Hepatocyte (in vitro differentiated cells): ENCODE measurements at regions not wholly inside any gene's neighbourhood (a gene's known extent, or its start where the extent isn't known, plus 50 kb on each side); places are given as distances from the start of the nearest gene placed in this dataset.

ENCODE experiments used
- DNase-seq: peaks from one replicate; pipeline ENCODE4 v3.0.0-alpha.2; 2016; ENCODE audit warnings: low spot score
- H2AFZ ChIP-seq: fragments of 200-600 bp; sonication (generic); 2 replicates; pipeline ENCODE4 v1.6.0; 2016; ENCODE audit warnings: antibody characterized with exemption, mild to moderate bottlenecking
- H3K27ac ChIP-seq: fragments of 200-600 bp; sonication (generic); 2 replicates; pipeline ENCODE4 v1.5.1; 2016; ENCODE audit warnings: mild to moderate bottlenecking
- H3K27me3 ChIP-seq: fragments of 200-600 bp; sonication (generic); 2 replicates; pipeline ENCODE4 v1.6.1; 2016
- H3K36me3 ChIP-seq: fragments of 200-600 bp; sonication (generic); replicated peaks from 2 replicates; pipeline ENCODE4 v1.5.1; 2016; ENCODE audit warnings: low read depth; ENCODE audit not compliant: insufficient read depth
- H3K4me1 ChIP-seq: fragments of 200-600 bp; sonication (generic); 2 replicates; pipeline ENCODE4 v1.5.1; 2016; ENCODE audit warnings: mild to moderate bottlenecking, moderate library complexity; ENCODE audit not compliant: insufficient read depth
- H3K4me2 ChIP-seq: fragments of 200-600 bp; sonication (generic); 2 replicates; pipeline ENCODE4 v1.6.0; 2016
- H3K4me3 ChIP-seq: fragments of 200-600 bp; sonication (generic); 2 replicates; pipeline ENCODE4 v1.5.1; 2016; ENCODE audit warnings: mild to moderate bottlenecking
- H3K79me2 ChIP-seq: fragments of 200-600 bp; sonication (generic); 2 replicates; pipeline ENCODE4 v1.6.0; 2017; ENCODE audit warnings: mild to moderate bottlenecking
- H3K9me2 ChIP-seq: fragments of 200-600 bp; sonication (generic); replicated peaks from 2 replicates; pipeline ENCODE4 v1.6.0; 2017; ENCODE audit warnings: mild to moderate bottlenecking; ENCODE audit not compliant: insufficient read depth
- H3K9me3 ChIP-seq: fragments of 200-600 bp; sonication (generic); 2 replicates; pipeline ENCODE4 v1.5.1; 2016; ENCODE audit warnings: low read depth, mild to moderate bottlenecking
- H4K20me1 ChIP-seq: fragments of 200-600 bp; sonication (generic); 2 replicates; pipeline ENCODE4 v1.6.0; 2016; ENCODE audit warnings: mild to moderate bottlenecking; ENCODE audit not compliant: insufficient read depth, poor library complexity, severe bottlenecking
- CTCF ChIP-seq: fragments of 200-600 bp; sonication (generic); IDR thresholded peaks from 2 replicates; pipeline ENCODE4 v1.5.1; 2016; ENCODE audit warnings: antibody characterized with exemption, mild to moderate bottlenecking; ENCODE audit not compliant: poor library complexity
- EZH2 ChIP-seq: fragments of 200-600 bp; sonication (generic); IDR thresholded peaks from 2 replicates; pipeline ENCODE4 v1.6.1; 2016; ENCODE audit warnings: antibody characterized with exemption, mild to moderate bottlenecking, borderline replicate concordance
- EZH2phosphoT487 ChIP-seq: fragments of 200-600 bp; sonication (generic); IDR thresholded peaks from one replicate; pipeline ENCODE4 v1.6.1; 2018; ENCODE audit warnings: antibody characterized with exemption, mild to moderate bottlenecking, low read depth, moderate library complexity; ENCODE audit not compliant: unreplicated experiment, severe bottlenecking
- WGBS: methylation state at CpG from one replicate; pipeline ENCODE4 v1.1.6; 2016; ENCODE audit warnings: low lambda C conversion rate; ENCODE audit errors: missing lambda C conversion rate; 5-methylcytosine and 5-hydroxymethylcytosine counted together

- no peak overlapping the region for H3K4me2 ChIP-seq
- H3K4me1 ChIP-seq, result peaks cover 7% of the 10 kb centered on the region
- H3K27me3 ChIP-seq, result no peaks in the 10 kb centered on the region
- 95% methylated on average over 6 of the region's 6 CpGs for WGBS
- TF ChIP-seq CTCF (no peak), EZH2 (no peak), EZH2phosphoT487 (no peak)
- H3K79me2 ChIP-seq, result no peaks in the 10 kb centered on the region
- no peak overlapping the region for H3K4me3 ChIP-seq
- no peaks in the 10 kb centered on the region for H3K36me3 ChIP-seq
- no peak for DNase-seq
- no peak overlapping the region for H2AFZ ChIP-seq
- H3K27ac ChIP-seq, result no peak overlapping the region
- no peaks in the 10 kb centered on the region for H4K20me1 ChIP-seq
- no peaks in the 10 kb centered on the region for H3K9me2 ChIP-seq
- no peaks in the 10 kb centered on the region for H3K9me3 ChIP-seq
Observed at GRCh38 chr5:135233477-135233876, 165.6 kb downstream of the MACROH2A1 start.

- WGBS, result 93% methylated on average over 8 of the region's 8 CpGs
Observed at GRCh38 chr5:135232958-135233357, 166.1 kb downstream of the MACROH2A1 start.

GRCh38 chr5:135231289-135231688, 167.7 kb downstream of the MACROH2A1 start:
- no peak overlapping the region for H3K27ac ChIP-seq
- no peaks in the 10 kb centered on the region for H3K9me2 ChIP-seq
- no peaks in the 10 kb centered on the region for H3K27me3 ChIP-seq
- H3K4me1 ChIP-seq, result peaks cover 7% of the 10 kb centered on the region
- H3K36me3 ChIP-seq, result no peaks in the 10 kb centered on the region
- no peak for DNase-seq
- H3K9me3 ChIP-seq, result no peaks in the 10 kb centered on the region
- no peak overlapping the region for H3K4me3 ChIP-seq
- TF ChIP-seq EZH2phosphoT487 (no peak), EZH2 (no peak), CTCF (no peak)
- H3K4me2 ChIP-seq, result no peak overlapping the region
- no peak overlapping the region for H2AFZ ChIP-seq
- WGBS, result 90% methylated on average over 2 of the region's 2 CpGs
- H4K20me1 ChIP-seq, result no peaks in the 10 kb centered on the region
- no peaks in the 10 kb centered on the region for H3K79me2 ChIP-seq

More at GRCh38 chr5:135232958-135233357, 166.1 kb downstream of the MACROH2A1 start:
- no peaks in the 10 kb centered on the region for H3K27me3 ChIP-seq
- no peaks in the 10 kb centered on the region for H3K9me2 ChIP-seq
- H2AFZ ChIP-seq, result no peak overlapping the region
- H3K27ac ChIP-seq, result no peak overlapping the region
- no peaks in the 10 kb centered on the region for H3K36me3 ChIP-seq
- H3K79me2 ChIP-seq, result no peaks in the 10 kb centered on the region
- no peak overlapping the region for H3K4me2 ChIP-seq
- peaks cover 7% of the 10 kb centered on the region for H3K4me1 ChIP-seq
- no peak overlapping the region for H3K4me3 ChIP-seq
- TF ChIP-seq EZH2 (no peak), CTCF (no peak), EZH2phosphoT487 (no peak)
- no peaks in the 10 kb centered on the region for H3K9me3 ChIP-seq
- DNase-seq, result no peak
- H4K20me1 ChIP-seq, result no peaks in the 10 kb centered on the region

GRCh38 chr5:135230251-135230925, 168.6 kb downstream of the MACROH2A1 start:
- H3K4me3 ChIP-seq, result no peak overlapping the region
- no peaks in the 10 kb centered on the region for H3K9me3 ChIP-seq
- 85% methylated on average over 12 of the region's 12 CpGs for WGBS
- H3K4me1 ChIP-seq, result peaks cover 7% of the 10 kb centered on the region
- no peak for TF ChIP-seq EZH2
- no peak for TF ChIP-seq EZH2phosphoT487
- no peak overlapping the region for H2AFZ ChIP-seq
- no peaks in the 10 kb centered on the region for H3K79me2 ChIP-seq
- peak; percentile 54 for DNase-seq
- H4K20me1 ChIP-seq, result no peaks in the 10 kb centered on the region
- peak overlapping the region; percentile 37 for H3K27ac ChIP-seq
- H3K9me2 ChIP-seq, result no peaks in the 10 kb centered on the region
- no peaks in the 10 kb centered on the region for H3K36me3 ChIP-seq
- H3K27me3 ChIP-seq, result no peaks in the 10 kb centered on the region
- H3K4me2 ChIP-seq, result no peak overlapping the region
